ENCODE measurements at regions not wholly inside any gene's neighbourhood (a gene's known extent, or its start where the extent isn't known, plus 50 kb on each side); places are given as distances from the start of the nearest gene placed in this dataset.
"Not testable (repeated sequence)": the region's sequence is repeated elsewhere in the genome, so short reads cannot be mapped to it uniquely, and the experiment has no call there.

- no peak for DNase-seq (ENCODE audit: low spot score)
These were observed 165.4 kb upstream of the LRIG3 start for GRCh38 chr12:59085690-59086089.

- DNase-seq (ENCODE audit: low spot score): peak; percentile 43
These were observed 164.4 kb upstream of the LRIG3 start for GRCh38 chr12:59084511-59085375.

GRCh38 chr12:59082952-59083351 is 162.6 kb upstream of the LRIG3 start:
- DNase-seq (ENCODE audit: low spot score): no peak

- DNase-seq (ENCODE audit: low spot score): no peak
These were observed 159.8 kb upstream of the LRIG3 start for GRCh38 chr12:59080101-59080500.

GRCh38 chr12:59079472-59079871 is 159.2 kb upstream of the LRIG3 start:
- no peak for DNase-seq (ENCODE audit: low spot score)

GRCh38 chr12:59079002-59079401 is 158.7 kb upstream of the LRIG3 start:
- DNase-seq (ENCODE audit: low spot score): no peak

GRCh38 chr12:59077575-59078426 is 157.5 kb upstream of the LRIG3 start:
- DNase-seq (ENCODE audit: low spot score): no peak

- DNase-seq (ENCODE audit: low spot score): no peak
These were observed 156.8 kb upstream of the LRIG3 start for GRCh38 chr12:59077153-59077552.

GRCh38 chr12:59076622-59077021 is 156.3 kb upstream of the LRIG3 start:
- no peak for DNase-seq (ENCODE audit: low spot score)

GRCh38 chr12:59075968-59076490 is 155.7 kb upstream of the LRIG3 start:
- DNase-seq (ENCODE audit: low spot score): no peak

- no peak for DNase-seq (ENCODE audit: low spot score)
These were observed 154.8 kb upstream of the LRIG3 start for GRCh38 chr12:59075141-59075540.

- DNase-seq (ENCODE audit: low spot score): no peak
These were observed 150.1 kb upstream of the LRIG3 start for GRCh38 chr12:59070322-59070933.

GRCh38 chr12:59069516-59069915 is 149.2 kb upstream of the LRIG3 start:
- no peak for DNase-seq (ENCODE audit: low spot score)

- DNase-seq (ENCODE audit: low spot score): no peak
These were observed 148.1 kb upstream of the LRIG3 start for GRCh38 chr12:59068436-59068835.

GRCh38 chr12:59067083-59067482 is 146.8 kb upstream of the LRIG3 start:
- DNase-seq (ENCODE audit: low spot score): peak; percentile 37

- DNase-seq (ENCODE audit: low spot score): no peak
These were observed 146.1 kb upstream of the LRIG3 start for GRCh38 chr12:59066445-59066844.

GRCh38 chr12:59059088-59059935 is 139.0 kb upstream of the LRIG3 start:
- no peak for DNase-seq (ENCODE audit: low spot score)

- DNase-seq (ENCODE audit: low spot score): no peak
These were observed 136.7 kb upstream of the LRIG3 start for GRCh38 chr12:59056966-59057365.

- DNase-seq (ENCODE audit: low spot score): peak; percentile 32
These were observed 135.0 kb upstream of the LRIG3 start for GRCh38 chr12:59055204-59055860.

- not testable (repeated sequence) for DNase-seq (ENCODE audit: low spot score)
These were observed 133.1 kb upstream of the LRIG3 start for GRCh38 chr12:59053266-59053899.
